ENCODE measurements at regions not wholly inside any gene's neighbourhood (a gene's known extent, or its start where the extent isn't known, plus 50 kb on each side); places are given as distances from the start of the nearest gene placed in this dataset.

DNA sequence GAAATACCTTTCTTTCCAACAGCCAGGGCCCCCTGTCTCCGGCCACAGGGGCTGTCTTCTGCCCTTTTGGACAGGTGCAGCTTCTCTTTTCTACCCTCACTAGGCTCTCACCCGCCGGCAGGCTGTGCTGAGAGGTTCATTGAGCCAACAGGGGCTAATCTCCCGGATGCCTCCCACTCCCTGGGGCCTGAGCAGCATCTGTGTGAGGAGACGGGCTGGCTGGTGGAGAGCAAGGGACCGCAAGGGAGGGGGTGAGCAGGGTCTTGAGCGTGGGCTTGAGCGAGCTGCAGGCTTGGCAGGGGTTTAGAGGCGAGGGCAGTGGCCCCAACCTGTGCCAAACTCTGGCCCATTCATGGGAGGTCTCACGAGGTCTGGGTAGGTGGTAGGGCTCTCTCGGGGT lies 56.5 kb upstream of the CST7 start:
- Mint-ChIP-seq H3K36me3 (no peaks in the 10 kb centered on the region), H3K27me3 (peaks cover 3% of the 10 kb centered on the region), H3K27ac (no peak overlapping the region)

DNA sequence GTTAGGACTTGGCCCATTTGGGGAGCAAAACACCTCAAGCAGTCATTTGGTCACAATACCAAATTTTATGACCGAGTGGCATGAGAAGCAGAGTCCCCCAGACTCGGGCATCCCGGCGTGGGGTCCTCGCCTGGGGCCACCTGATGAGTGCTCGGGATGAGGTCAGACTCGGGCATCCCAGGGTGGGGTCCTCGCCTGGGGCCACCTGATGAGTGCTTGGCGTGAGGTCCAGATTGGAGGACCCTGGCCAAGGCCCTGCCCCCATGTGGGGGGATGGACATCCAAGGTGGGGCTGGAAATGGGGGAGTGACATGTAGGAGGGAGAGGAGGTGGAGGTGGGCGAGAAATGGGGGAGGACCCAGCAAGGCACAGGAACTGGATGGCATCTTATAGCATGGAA lies 56.1 kb upstream of the CST7 start:
- Mint-ChIP-seq H3K36me3 (no peaks in the 10 kb centered on the region), H3K9me3 (no peaks in the 10 kb centered on the region), H3K4me3 (no peak overlapping the region), H3K27ac (no peak overlapping the region), H3K27me3 (peaks cover 3% of the 10 kb centered on the region), H3K4me1 (ENCODE audit: unreplicated experiment) (no peaks in the 10 kb centered on the region)
- TF ChIP-seq, protein P1, sequence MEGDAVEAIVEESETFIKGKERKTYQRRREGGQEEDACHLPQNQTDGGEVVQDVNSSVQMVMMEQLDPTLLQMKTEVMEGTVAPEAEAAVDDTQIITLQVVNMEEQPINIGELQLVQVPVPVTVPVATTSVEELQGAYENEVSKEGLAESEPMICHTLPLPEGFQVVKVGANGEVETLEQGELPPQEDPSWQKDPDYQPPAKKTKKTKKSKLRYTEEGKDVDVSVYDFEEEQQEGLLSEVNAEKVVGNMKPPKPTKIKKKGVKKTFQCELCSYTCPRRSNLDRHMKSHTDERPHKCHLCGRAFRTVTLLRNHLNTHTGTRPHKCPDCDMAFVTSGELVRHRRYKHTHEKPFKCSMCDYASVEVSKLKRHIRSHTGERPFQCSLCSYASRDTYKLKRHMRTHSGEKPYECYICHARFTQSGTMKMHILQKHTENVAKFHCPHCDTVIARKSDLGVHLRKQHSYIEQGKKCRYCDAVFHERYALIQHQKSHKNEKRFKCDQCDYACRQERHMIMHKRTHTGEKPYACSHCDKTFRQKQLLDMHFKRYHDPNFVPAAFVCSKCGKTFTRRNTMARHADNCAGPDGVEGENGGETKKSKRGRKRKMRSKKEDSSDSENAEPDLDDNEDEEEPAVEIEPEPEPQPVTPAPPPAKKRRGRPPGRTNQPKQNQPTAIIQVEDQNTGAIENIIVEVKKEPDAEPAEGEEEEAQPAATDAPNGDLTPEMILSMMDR (conservative IDR thresholded peaks at IDR 0.05), result no peak
- no peak for DNase-seq (ENCODE audit: extremely low spot score, unreplicated experiment)

More for the DNA sequence above, 56.5 kb upstream of the CST7 start:
- H3K9me3 Mint-ChIP-seq, result no peaks in the 10 kb centered on the region
- TF ChIP-seq, protein P1 (conservative IDR thresholded peaks at IDR 0.05), result no peak
- no peaks in the 10 kb centered on the region for H3K4me1 Mint-ChIP-seq (ENCODE audit: unreplicated experiment)
- no peak for DNase-seq (ENCODE audit: extremely low spot score, unreplicated experiment)
- no peak overlapping the region for H3K4me3 Mint-ChIP-seq

DNA sequence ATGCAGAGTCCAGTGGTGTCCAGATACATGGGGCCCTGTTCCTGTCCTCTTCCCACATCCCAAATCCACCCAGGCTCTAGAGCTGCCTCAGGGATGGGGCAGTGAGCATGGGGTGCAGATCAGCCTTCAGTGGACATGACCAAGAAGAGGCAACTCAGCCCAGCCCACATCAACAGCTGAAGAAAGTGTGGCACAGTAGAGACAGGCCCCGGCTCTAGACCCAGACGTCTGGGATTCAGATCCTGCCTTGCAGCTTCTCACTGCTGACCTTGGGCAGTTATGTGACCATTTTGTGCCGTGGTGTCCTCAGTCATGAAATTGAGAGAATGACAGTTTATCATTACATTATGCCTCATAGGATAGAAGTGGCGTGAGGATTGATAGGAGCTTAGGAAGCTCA lies 54.6 kb upstream of the CST7 start:
- no peak overlapping the region for H3K4me3 Mint-ChIP-seq
- H3K27me3 Mint-ChIP-seq, result peaks cover 3% of the 10 kb centered on the region
- TF ChIP-seq, protein P1 (conservative IDR thresholded peaks at IDR 0.05), result no peak
- DNase-seq (ENCODE audit: extremely low spot score, unreplicated experiment), result no peak
- H3K9me3 Mint-ChIP-seq, result no peaks in the 10 kb centered on the region
- no peaks in the 10 kb centered on the region for H3K4me1 Mint-ChIP-seq (ENCODE audit: unreplicated experiment)
- no peak overlapping the region for H3K27ac Mint-ChIP-seq
- no peaks in the 10 kb centered on the region for H3K36me3 Mint-ChIP-seq

DNA sequence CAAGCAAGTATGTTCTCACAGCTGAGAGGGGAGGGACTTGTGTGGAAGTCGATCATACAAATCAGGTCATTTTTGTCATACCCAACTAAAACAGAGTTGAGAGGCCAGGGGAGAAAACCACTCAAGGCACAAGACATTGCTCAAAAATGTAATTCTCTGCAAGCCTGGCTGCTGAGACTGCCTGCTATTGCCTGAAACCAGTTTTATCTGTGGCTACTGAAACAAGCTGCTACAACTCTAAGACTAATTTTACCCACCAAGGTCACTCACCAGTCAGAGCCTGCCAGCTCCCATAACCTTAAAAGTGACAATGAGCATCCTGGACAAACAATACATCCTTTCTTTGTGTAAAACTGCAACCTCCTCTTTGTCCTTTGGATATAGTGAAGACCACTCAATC lies 54.1 kb upstream of the CST7 start:
- DNase-seq (ENCODE audit: extremely low spot score, unreplicated experiment), result no peak
- no peaks in the 10 kb centered on the region for H3K36me3 Mint-ChIP-seq
- no peak overlapping the region for H3K4me3 Mint-ChIP-seq
- H3K27me3 Mint-ChIP-seq, result peaks cover 3% of the 10 kb centered on the region
- no peaks in the 10 kb centered on the region for H3K4me1 Mint-ChIP-seq (ENCODE audit: unreplicated experiment)
- TF ChIP-seq, protein P1 (conservative IDR thresholded peaks at IDR 0.05), result no peak
- no peak overlapping the region for H3K27ac Mint-ChIP-seq
- H3K9me3 Mint-ChIP-seq, result no peaks in the 10 kb centered on the region

DNA sequence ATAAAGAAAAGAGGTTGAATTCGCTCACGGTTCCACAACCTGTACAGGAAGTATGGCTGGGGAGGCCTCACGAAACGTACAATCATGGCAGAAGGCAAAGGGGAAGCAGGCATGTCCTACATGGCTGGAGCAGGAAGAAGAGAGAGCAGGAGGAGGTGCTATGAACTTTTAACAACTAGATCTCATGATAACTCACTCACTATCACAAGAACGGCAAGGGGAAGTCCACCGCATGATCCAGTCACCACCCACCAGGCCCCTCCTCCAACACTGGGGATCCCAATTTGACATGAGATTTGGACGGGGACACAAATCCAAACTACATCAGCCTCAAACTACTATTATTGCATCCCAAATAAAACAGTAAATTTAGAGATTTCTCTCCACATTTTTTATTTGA lies 53.6 kb upstream of the CST7 start:
- H3K4me3 Mint-ChIP-seq, result no peak overlapping the region
- H3K27ac Mint-ChIP-seq, result no peak overlapping the region
- H3K27me3 Mint-ChIP-seq, result peaks cover 3% of the 10 kb centered on the region
- H3K36me3 Mint-ChIP-seq, result no peaks in the 10 kb centered on the region
- TF ChIP-seq, protein P1 (conservative IDR thresholded peaks at IDR 0.05), result no peak
- no peaks in the 10 kb centered on the region for H3K4me1 Mint-ChIP-seq (ENCODE audit: unreplicated experiment)
- no peaks in the 10 kb centered on the region for H3K9me3 Mint-ChIP-seq
- no peak for DNase-seq (ENCODE audit: extremely low spot score, unreplicated experiment)
